ENCODE measurements at regions not wholly inside any gene's neighbourhood (a gene's known extent, or its start where the extent isn't known, plus 50 kb on each side); places are given as distances from the start of the nearest gene placed in this dataset.
"Not testable (repeated sequence)": the region's sequence is repeated elsewhere in the genome, so short reads cannot be mapped to it uniquely, and the experiment has no call there.

DNA sequence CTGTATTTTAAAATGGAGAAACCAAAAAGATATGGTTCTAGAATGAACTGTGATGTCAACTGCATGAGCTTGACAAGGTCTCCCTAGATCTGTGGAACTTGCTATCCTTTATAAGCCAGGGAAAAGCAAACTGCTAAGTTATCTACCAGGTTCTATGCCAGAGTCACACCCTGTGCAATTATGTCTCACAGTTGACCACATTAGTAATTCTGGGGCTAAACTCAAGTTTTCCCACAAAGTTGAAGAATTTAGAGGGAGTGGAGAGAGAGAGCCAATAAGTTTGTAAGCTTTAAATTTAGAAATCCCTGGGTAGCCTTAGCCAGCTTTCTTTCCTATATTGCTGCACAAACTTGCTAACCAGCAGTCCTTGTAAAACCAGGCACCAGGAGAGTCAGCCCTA is 407.0 kb upstream of the SASH1 start:
- no peak for DNase-seq

DNA sequence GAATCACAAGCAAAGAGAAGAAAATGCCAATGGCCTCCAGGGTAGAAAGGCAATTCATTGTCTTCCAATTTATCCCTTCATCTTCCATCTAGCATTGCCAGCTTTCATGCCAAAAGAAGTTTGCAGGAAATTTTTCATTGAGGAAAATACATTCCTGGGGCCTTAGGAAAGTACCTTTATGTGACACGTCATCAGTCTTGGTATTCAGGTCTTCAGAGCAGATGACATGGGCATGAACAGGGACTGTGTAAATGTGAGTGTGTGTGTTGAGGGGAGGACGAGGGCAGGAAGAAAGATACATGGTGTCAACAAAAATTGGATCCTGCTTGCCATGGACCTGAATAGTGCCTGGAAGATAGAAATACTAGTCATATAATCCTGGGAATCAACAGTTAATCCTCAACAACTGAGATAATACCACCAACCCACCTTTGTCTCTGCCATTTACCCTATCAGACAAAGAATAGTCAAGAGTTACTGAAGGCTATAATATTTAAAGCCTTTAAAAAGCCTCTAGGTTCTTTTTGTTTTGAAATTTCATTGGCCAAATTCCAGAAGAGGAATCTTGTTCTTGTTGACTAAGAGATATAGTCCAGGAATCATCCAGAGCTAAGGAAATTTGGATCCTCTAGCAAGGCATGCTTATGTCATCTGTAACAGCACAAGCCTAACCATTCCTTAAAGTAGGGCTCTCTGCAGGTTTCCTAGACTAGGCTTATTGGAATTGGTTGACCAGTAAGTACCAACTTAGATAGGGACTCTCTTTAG is 405.8 kb upstream of the SASH1 start:
- DNase-seq, result no peak

DNA sequence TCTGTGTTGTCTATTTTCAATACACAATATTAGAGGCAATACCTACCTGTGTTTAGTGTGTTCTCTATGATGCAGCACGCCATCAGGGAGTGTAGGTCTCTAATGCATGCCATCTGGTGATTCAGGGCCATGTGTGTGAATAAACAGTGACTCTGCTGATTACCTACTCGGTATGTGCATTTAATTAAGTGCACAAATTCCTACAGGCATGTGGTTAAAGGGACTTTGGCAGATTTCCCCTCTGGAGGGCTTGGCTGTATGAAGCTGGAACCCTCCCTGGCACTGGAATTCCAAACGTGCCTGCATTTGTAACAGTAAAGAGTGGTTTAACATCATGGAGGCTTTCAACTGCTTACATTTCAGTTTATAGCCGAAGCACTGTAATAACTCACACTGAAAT is 401.5 kb upstream of the SASH1 start:
- DNase-seq, result no peak

DNA sequence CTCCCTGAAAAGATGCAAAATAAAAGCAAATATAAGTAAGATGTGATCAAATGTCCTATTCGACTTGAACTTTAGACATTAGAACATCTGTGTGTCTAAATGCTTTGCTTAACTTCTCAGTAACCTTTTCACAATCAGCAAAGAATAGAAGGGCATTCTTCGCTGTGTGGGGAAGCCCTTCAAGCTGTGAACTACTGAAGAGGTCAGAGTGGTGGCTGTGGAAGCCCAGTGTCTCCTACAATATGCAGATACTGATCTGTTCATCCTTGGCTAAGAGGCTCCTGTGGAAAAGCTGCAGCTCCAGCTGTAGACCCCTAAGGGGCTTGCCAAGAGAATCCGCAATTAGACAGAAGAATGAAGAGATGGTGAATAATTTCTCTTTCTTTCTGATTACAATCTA is 400.3 kb upstream of the SASH1 start:
- DNase-seq, result no peak

DNA sequence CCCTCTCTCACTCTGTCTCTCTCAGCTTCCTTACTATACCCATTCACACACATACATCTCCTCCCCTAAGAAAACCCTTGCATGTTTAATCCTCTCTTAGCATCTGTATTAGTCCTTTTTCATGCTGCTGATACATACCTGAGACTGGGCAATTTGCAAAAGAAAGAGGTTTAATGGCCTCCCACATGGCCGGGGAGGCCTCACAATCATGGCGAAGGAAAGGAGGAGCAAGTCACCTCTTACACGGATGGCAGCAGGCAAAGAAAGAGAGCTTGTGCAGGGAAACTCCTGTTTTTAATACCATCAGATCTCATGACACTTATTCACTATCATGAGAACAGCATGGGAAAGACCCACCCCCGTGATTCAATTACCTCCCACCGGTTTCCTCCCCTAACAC is 398.5 kb upstream of the SASH1 start:
- DNase-seq, result no peak

DNA sequence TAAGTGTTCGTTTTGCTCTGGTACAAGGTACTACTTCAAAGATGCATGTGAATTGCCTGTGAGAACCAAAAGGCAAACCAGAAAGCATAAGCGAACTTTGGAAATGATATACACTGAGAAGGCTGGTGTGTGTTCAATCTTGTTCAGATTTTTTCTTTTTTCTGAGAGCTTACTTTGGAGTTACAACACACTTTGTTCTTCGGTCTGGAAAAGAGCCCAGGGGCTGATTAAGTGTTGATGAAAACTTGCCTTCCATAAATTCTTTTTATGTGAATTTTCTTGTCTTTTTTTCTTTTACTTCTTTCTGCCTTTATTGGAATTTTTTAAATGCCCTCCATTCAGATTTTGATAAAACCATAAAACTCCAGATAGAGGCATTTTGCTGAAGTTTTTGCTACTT is 395.1 kb upstream of the SASH1 start:
- no peak for DNase-seq

DNA sequence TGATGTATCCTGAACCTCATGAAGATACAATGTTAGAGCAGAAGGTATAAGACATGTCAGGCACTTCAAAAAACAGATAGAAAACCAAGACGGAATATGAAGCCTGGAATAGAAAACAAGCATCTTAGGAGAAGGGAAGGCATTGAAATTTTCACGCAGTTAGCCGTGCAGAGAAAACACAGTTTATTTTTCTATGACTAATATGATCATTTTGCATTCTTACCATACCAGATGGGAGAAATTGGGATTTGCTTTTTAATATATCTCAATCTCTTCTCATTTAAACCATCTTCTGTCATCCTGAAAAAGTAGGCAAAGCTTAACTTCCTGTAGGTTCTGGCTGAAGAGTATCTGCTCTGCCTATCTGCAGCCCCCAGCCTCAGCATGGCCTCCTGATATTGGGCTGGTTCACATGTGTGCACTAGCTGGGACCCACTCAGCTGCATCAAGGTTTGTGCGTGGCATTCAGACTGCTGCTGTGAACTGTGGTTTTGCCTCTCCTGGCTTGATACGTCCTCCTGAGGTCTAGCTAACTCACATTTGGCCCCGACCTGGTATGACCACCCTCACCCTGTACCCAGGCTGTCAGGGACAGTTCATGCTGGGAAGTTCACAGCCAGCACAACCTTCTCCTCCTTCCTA is 392.5 kb upstream of the SASH1 start:
- no peak for DNase-seq

DNA sequence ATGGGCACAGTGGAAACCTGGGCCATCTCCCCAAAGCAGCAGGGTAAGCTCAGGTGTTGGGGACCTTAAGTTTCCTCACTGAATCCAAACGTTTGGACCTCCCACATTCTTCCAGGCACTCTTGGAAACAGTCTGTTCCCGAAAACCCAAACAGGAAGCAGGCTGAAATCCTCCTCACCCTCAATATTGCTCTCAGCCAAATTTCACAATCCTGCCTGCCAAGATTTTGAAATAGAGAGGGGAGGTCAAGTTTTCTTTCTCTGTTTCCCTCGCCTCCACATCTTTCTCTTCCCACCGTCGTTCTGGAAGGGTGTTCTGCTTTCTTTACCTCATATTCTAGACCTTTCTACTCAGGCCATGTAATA is 392.0 kb upstream of the SASH1 start:
- no peak for DNase-seq

DNA sequence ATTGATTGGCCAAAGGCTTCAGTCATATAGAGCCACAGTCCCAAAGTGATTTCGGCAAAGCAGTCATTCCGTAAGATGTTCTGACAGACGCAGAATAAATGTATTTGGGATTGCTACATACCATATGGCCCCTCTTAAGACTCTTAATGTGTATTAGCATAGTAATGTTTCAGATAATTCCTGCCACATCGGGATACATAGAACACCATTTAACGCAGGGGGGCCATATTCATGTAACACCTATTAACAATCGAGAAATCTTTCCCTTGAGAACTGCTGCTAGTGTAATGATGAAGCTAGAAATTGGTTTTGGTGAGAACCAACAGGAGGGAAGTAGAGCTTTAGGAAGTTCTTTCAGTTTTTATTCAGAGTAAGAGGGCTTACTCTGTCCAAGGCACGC is 390.9 kb upstream of the SASH1 start:
- no peak for DNase-seq

DNA sequence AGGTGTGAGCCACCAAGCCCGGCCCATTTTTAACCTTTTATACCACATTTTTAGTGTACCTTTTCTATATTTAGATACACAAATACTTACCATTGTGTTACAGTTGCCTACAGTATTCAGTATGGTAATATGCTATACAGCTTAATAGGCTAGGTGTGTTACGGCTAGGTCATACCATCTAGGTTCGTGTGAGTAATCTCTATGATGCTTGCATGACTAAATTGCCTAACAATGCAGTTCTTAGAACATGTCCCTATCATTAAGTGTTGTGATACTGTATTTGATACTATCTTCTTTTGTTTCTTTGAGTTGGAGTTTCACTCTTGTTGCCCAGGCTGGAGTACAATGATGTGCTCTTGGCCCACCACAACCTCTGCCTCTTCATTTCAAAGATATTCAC is 387.7 kb upstream of the SASH1 start:
- DNase-seq, result no peak

DNA sequence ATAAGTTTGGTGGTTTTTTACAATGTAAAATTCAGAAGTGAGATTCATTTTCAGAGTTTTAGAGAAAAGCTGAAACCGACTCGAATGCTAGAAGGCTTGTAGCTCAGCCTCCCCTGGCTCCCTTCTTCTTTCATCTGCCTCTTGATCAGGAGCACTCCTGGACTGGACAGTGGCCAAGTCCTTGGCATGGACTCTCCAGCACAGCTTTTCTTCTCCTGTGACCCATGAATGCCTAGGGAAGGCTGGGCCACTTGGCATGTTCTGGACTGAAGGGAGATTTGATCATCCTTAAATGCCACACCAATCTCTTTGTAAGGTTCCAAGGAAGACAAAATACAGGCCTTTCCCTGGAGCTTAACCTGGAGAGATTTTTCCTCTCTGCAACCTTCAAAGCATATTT is 384.0 kb upstream of the SASH1 start:
- DNase-seq, result no peak

DNA sequence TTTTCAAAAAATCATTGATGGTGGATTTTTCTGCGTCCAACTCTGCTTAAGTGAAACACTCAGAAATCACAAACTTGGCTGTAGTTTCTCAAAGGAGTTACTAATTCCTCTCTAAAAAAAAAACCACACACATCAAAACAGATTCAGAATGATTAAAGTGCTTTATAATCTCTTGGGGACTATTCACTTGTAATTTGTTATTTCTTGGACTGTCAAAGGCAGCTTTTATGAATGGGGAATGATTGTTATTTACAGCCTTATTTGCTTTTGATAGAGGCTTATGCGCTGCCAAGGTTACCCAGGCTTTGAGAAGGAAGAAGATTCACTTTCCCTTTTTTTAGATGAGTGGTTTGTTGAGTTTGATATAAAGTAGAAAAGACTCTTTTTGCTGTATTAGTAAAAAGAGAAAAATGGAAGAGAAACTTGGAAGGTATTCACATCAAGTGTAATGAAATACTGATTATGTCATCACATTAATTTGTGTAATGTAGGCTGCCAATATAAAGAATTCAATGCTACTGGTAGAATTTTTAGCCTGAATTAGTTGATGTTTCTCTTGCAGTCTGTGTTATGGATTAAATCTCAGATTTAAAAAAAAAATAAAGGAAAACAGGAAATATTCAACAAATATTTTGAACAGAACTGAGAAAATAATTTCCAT is 381.0 kb upstream of the SASH1 start:
- no peak for DNase-seq

DNA sequence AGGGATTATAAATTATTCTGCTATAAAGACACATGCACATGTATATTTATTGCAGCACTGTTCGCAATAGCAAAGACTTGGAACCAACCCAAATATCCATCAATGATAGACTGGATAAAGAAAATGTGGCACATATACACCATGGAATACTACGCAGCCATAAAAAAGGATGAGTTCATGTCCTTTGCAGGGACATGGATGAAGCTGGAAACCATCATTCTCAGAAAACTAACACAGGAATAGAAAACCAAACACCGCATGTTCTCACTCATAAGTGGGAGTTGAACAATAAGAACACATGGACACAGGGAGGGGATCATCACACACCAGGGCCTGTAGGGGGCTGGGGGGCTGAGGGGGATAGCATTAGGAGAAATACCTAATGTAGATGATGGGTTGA is 377.2 kb upstream of the SASH1 start:
- not testable (repeated sequence) for DNase-seq

DNA sequence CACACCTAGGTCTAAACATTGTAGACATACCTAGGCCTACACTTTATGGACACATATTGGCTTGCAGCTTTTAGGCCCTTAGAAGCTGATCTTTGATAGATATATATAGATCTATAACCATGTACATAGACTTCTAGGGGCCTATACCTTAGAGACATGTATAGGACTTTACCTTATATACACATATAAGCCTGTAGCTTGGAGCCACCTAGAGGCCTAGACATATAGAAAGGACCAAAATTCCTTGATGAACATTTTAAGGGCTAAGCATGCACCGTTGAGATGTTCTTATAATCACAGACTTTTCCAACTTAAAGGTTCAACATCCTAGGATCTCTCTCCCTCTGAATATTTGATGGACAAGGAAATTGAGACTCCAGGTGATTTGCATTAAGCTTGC is 371.7 kb upstream of the SASH1 start:
- DNase-seq, result no peak

DNA sequence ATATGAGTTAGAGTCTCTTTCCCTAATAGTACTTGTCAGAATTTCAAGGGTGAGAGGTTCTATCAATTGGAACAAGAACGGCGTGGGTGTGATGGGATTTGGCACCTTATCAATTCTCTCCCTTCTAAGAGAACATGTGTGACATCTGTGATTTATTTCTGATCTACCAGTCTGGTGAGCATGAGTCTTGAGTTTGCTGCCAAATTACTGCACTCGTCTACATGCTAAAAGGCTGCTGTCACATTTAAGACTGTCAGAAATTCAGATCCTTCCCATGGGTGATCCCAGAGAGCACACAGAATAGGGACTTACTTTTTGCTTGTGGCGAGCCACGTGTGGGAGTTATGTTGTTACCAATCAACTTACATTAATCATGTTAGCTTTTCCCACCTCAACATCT is 370.2 kb upstream of the SASH1 start:
- no peak for DNase-seq

DNA sequence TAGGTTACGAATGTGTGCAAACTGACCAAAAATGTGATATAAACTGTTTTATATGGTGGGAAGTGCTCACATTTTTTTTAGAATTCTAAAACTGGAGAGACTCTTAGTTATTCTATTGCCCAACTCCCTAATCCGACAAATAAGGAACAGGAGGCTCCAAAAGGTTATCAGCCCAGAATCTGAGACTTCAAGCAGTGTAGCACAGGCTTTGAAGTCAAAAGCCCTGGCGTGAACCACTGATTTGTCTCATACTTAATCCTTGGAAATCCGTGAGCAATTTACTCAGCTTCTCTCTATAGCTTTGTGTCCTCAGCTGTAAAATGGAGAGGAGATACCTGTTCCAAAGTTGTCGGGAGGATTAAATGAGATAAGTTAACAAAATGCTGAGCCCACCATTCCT is 368.8 kb upstream of the SASH1 start:
- no peak for DNase-seq

DNA sequence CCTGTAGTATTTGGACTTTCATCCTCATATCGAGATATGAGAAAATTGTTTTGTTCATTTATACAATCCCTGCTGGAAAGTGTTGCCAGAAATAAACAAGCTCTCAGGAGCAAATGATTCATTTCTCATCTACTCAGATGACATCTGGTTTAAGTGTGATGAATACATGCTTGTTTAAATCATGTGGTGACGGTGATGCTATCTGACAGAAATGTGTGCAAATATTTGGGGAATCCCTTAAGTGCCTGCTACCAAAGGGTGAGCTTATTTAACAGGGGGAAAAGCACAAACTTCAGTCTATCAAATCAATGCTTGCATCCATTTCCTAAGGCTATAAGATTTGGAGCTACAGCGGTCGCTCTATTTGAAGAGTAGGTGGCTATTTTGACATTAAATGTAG is 368.3 kb upstream of the SASH1 start:
- no peak for DNase-seq

DNA sequence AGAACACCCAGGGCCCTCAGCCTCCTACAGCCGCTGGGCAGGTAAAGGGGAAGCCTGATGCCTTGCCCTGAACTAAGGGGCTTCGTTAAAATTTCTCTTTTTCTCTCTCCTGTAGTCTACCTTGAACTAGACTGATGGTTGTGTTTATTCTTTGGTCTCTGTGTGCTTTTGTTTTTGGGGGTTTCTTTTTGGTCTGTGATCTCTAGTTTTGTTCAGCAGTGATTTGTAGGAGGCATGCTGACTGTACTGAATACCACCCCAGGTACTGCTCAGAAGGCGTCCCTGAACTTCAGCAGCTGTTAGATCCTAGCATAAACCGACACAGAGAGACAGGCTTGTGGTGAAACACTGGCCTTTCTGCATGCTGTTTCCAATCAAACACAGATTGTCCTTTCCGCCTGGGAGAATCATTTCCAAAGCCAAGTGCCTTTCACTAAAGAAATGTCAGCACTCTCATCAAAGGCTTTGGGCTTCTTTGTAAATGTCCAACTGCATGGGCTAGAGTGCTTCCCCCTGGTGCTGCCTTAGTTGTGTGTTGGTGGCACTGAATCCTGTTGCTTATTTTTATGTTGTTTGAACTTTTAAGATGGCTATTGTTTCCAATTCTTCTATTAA is 364.7 kb upstream of the SASH1 start:
- DNase-seq, result no peak

DNA sequence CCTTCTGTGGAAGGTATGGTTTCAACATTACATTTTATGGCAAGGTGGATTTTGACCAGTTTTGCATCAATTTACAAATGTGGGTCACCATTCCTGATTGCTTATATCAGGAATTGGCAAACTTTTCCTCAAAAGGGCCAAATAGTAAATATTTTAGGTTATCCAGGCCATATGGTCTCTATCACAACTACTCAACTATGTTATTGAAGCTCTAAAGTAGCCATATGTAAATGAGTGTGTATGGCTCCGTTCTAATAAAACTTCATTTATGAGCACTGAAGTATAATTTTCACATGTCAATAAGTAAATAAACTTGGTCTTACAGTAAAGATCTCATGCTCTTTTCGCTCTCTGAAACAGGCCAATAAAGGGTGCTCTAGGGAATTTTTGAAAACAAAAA is 362.7 kb upstream of the SASH1 start:
- DNase-seq, result no peak

DNA sequence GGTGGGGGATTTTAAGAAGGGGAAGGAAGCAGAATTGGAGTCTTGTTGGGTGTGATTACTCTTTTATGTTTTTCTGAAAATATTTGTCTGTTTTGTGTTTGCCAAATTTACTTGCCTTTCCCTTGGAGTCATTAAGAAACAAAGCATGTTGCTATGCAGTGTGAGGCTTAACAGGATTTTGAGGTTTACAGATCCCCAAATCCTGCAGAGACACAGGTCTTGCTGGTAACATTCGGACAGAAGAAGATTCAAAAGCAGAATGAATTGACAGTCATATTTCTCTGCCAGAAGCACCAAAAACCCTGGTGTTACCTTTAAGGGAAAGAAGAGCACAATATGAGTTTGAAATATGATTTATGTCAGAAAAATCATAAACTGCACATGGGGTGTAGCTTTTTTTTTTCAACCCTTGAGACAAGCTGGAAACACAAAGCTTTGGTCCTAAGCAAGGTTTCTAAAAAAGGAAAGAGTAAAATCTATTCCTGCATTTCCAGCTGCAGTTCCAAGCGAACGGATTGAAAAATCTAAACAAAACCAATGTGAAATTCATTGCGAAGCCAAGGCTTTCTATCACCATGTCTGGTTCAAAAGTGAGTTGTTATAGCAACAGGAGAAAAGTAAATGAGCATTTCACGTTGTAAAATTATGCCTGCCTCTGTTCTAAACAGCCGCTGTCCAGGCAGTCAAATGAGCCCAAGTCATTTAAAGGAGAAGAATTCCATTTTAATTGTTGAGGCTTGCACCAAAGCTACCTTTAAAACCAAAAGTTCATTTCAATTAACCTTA is 358.9 kb upstream of the SASH1 start:
- no peak for DNase-seq

DNA sequence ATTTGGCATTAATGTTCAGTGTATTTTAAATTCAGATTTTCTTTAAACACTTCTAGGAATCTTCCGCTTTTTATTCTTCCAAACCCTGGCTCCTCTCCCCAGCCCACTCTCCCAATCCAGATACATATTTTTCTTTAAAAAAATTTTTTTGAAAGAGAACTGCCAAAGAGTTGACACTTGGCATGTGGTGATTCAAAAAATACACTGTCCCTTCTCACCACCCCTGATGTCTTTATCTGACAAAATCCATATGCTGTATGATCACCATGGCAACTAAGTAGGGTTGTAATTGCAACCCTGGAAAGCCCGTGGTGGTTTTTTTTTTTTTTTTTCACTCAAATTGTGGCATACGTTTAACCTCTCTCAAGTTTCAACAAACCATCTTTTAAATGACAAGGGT is 355.8 kb upstream of the SASH1 start:
- no peak for DNase-seq

DNA sequence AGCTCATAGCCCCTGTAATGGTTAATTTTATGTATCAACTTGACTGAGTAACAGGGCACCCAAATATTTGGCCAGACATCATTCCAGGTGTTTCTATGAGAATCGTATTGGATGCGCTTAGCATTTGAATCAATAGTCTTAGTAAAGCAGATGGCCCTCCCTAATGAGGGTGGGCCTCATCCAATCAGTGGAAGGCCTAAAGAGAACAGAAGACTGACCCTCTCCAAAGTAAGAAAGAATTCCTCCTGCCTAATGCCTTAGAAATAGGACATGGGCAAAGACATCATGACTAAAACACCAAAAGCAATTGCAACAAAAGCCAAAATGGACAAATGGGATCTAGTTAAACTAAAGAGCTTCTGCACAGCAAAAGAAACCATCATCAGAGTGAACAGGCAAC is 352.5 kb upstream of the SASH1 start:
- no peak for DNase-seq

DNA sequence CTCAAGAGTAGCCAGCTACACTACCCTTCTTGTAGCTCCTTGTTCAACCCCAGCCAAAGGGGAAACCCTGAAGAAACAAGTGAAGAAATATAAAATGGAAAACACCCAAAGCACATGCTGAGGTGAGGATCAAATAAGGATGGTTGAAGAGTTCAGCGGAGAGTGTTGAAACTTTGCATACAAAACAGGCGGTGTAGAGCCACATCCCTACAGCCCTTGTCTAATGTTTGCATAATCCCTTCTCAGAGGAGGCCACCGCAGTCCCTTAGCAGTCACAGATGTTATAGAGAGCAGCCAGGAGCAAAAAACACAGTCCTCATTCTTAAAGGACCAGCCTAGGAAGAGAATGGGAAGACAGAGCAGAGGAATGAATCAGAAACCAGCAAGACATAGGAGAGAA is 350.7 kb upstream of the SASH1 start:
- DNase-seq, result no peak
